A673 (cell line): ENCODE measurements at regions not wholly inside any gene's neighbourhood (a gene's known extent, or its start where the extent isn't known, plus 50 kb on each side); places are given as distances from the start of the nearest gene placed in this dataset.

Experiments used
- CTCF ChIP-seq: fragments of 300-800, 200-600 bp; sonication (generic); conservative IDR thresholded peaks from 2 replicates; pipeline ENCODE4 v1.5.1; 2017; ENCODE audit warnings: low read depth, mild to moderate bottlenecking, antibody characterized with exemption, low read length, moderate library complexity, mixed read lengths
- EZH2 ChIP-seq: fragments of 200-600 bp; sonication (generic); IDR thresholded peaks from 2 replicates; pipeline ENCODE4 v1.6.1; 2017; ENCODE audit warnings: borderline replicate concordance, low read depth, mild to moderate bottlenecking, mixed read lengths, antibody characterized with exemption, low read length; ENCODE audit not compliant: poor library complexity, severe bottlenecking

- no peak for TF ChIP-seq CTCF
- TF ChIP-seq EZH2, result no peak
Measured at GRCh38 chr1:216777148-216777547, 53.9 kb upstream of the ESRRG start.
